Omental fat pad (tissue), 3 donors: ENCODE measurements at regions not wholly inside any gene's neighbourhood (a gene's known extent, or its start where the extent isn't known, plus 50 kb on each side); places are given as distances from the start of the nearest gene placed in this dataset.
"Not testable (repeated sequence)": the region's sequence is repeated elsewhere in the genome, so short reads cannot be mapped to it uniquely, and the experiment has no call there.

Source experiments
- ATAC-seq: fragments of 150-250 bp; one replicate; pipeline ENCODE4 v1.9.1; 2016; ENCODE audit warnings: mild to moderate bottlenecking, moderate library complexity; ENCODE audit not compliant: low FRiP score
- DNase-seq: peaks from one replicate; pipeline ENCODE4 v3.0.0-alpha.2; 2019; ENCODE audit warnings: low spot score
- CTCF ChIP-seq, 3 donors: fragments of 450-650 bp; IDR thresholded peaks; one replicate each; pipeline ENCODE4 v1.5.1; 2016 to 2017; ENCODE audit warnings: antibody characterized with exemption in 3 of 3, mild to moderate bottlenecking in 3 of 3, moderate library complexity in 2 of 3

- no peak for DNase-seq
- no peak for TF ChIP-seq CTCF (IDR thresholded peaks at IDR 0.05)
- no peak for ATAC-seq
These were observed 260.5 kb downstream of the MATN1 start for GRCh38 chr1:30462826-30463425.

GRCh38 chr1:30462166-30462565 lies 261.2 kb downstream of the MATN1 start:
- TF ChIP-seq CTCF (IDR thresholded peaks at IDR 0.05), result no peak
- no peak for DNase-seq
- no peak for ATAC-seq

GRCh38 chr1:30461640-30462039 lies 261.7 kb downstream of the MATN1 start:
- no peak for TF ChIP-seq CTCF (IDR thresholded peaks at IDR 0.05)
- DNase-seq (no peak), ATAC-seq (no peak)

- ATAC-seq, result no peak
- DNase-seq, result no peak
- no peak for TF ChIP-seq CTCF (IDR thresholded peaks at IDR 0.05)
These were observed 262.7 kb downstream of the MATN1 start for GRCh38 chr1:30460661-30461060.

- DNase-seq, ATAC-seq: not testable (repeated sequence)
These were observed 264.5 kb downstream of the MATN1 start for GRCh38 chr1:30458730-30459485.

GRCh38 chr1:30452925-30453324 lies 270.5 kb downstream of the MATN1 start:
- DNase-seq, result no peak
- no peak for ATAC-seq
- TF ChIP-seq CTCF (IDR thresholded peaks at IDR 0.05), result no peak

- TF ChIP-seq CTCF (IDR thresholded peaks at IDR 0.05), result no peak
- DNase-seq, result no peak
- no peak for ATAC-seq
These were observed 271.2 kb downstream of the MATN1 start for GRCh38 chr1:30452170-30452569.
